C4-2B (cell line): ENCODE measurements at regions not wholly inside any gene's neighbourhood (a gene's known extent, or its start where the extent isn't known, plus 50 kb on each side); places are given as distances from the start of the nearest gene placed in this dataset.

ENCODE experiments used
- H3K27ac ChIP-seq: fragments of 450-650 bp; 2 replicates; pipeline ENCODE4 v1.5.1; 2017
- CTCF ChIP-seq: fragments of 450-650 bp; conservative IDR thresholded peaks from 2 replicates; pipeline ENCODE4 v1.5.1; 2017; ENCODE audit warnings: mild to moderate bottlenecking
- ZFX ChIP-seq: fragments of 450-650 bp; IDR thresholded peaks from 2 replicates; pipeline ENCODE4 v1.6.1; 2017

GRCh38 chr12:29844667-29845066, 60.9 kb upstream of the TMTC1 start:
- no peak overlapping the region for H3K27ac ChIP-seq
- TF ChIP-seq CTCF (no peak), ZFX (no peak)

- no peak overlapping the region for H3K27ac ChIP-seq
- TF ChIP-seq ZFX (no peak), CTCF (no peak)
These were observed 59.3 kb upstream of the TMTC1 start for GRCh38 chr12:29843036-29843435.

- no peak overlapping the region for H3K27ac ChIP-seq
- TF ChIP-seq CTCF = no peak
- no peak for TF ChIP-seq ZFX
These were observed 55.0 kb upstream of the TMTC1 start for GRCh38 chr12:29838768-29839167.
